Mesothelial cell of epicardium (in vitro differentiated cells): ENCODE measurements at regions not wholly inside any gene's neighbourhood (a gene's known extent, or its start where the extent isn't known, plus 50 kb on each side); places are given as distances from the start of the nearest gene placed in this dataset.
"Not testable (repeated sequence)": the region's sequence is repeated elsewhere in the genome, so short reads cannot be mapped to it uniquely, and the experiment has no call there.

ENCODE experiments used
- DNase-seq, 2 experiments: peaks; one replicate each; pipeline ENCODE4 v3.0.0; 2021; ENCODE audit warnings: low spot score in 2 of 2; ENCODE audit not compliant: unreplicated experiment in 2 of 2
- H3K27ac Mint-ChIP-seq: 2 replicates; pipeline ENCODE4 v1.8.0; 2021; ENCODE audit warnings: mixed read lengths
- H3K27me3 Mint-ChIP-seq: 2 replicates; pipeline ENCODE4 v1.8.0; 2021; ENCODE audit warnings: low read depth, mixed read lengths
- H3K36me3 Mint-ChIP-seq: 2 replicates; pipeline ENCODE4 v1.8.0; 2021; ENCODE audit warnings: mixed read lengths
- H3K4me1 Mint-ChIP-seq: 2 replicates; pipeline ENCODE4 v1.8.0; 2021; ENCODE audit warnings: mixed read lengths
- H3K4me3 Mint-ChIP-seq: 2 replicates; pipeline ENCODE4 v1.8.0; 2021; ENCODE audit warnings: mild to moderate bottlenecking, moderate library complexity, mixed read lengths
- H3K9me3 Mint-ChIP-seq: 2 replicates; pipeline ENCODE4 v1.8.0; 2021; ENCODE audit warnings: mixed read lengths
- TF ChIP-seq, protein P1 (sequence below): fragments of 200-600 bp; sonication (generic); IDR thresholded peaks from one replicate; pipeline ENCODE4 v1.5.0; 2021; ENCODE audit warnings: antibody characterized with exemption; ENCODE audit not compliant: unreplicated experiment

DNA sequence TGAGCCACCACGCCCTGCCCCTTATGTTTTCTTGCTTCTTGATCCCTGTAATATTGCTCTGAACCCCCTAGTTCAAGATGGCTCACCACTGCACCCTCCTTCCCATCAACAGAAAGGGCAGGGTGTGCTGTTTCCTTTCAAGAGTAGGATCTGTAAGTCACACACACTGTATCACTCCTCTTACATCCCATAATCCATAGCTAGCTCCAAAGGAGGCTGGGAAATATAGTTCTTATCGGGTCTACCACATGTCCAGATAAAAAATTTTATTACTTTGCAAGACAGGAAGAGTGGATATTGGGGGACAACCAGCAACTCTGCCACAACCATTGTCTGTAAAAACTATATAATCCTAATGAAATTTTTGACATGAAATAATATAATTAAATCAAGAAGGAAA, 79.6 kb downstream of the C9orf50 start:
- peak overlapping the region; percentile 44 for H3K27ac Mint-ChIP-seq
- no peaks in the 10 kb centered on the region for H3K27me3 Mint-ChIP-seq
- no peak for DNase-seq
- TF ChIP-seq, protein P1, sequence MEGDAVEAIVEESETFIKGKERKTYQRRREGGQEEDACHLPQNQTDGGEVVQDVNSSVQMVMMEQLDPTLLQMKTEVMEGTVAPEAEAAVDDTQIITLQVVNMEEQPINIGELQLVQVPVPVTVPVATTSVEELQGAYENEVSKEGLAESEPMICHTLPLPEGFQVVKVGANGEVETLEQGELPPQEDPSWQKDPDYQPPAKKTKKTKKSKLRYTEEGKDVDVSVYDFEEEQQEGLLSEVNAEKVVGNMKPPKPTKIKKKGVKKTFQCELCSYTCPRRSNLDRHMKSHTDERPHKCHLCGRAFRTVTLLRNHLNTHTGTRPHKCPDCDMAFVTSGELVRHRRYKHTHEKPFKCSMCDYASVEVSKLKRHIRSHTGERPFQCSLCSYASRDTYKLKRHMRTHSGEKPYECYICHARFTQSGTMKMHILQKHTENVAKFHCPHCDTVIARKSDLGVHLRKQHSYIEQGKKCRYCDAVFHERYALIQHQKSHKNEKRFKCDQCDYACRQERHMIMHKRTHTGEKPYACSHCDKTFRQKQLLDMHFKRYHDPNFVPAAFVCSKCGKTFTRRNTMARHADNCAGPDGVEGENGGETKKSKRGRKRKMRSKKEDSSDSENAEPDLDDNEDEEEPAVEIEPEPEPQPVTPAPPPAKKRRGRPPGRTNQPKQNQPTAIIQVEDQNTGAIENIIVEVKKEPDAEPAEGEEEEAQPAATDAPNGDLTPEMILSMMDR = no peak
- no peak overlapping the region for H3K4me3 Mint-ChIP-seq
- H3K4me1 Mint-ChIP-seq = peaks cover 17% of the 10 kb centered on the region
- peaks cover 7% of the 10 kb centered on the region for H3K9me3 Mint-ChIP-seq
- peaks cover 6% of the 10 kb centered on the region for H3K36me3 Mint-ChIP-seq

DNA sequence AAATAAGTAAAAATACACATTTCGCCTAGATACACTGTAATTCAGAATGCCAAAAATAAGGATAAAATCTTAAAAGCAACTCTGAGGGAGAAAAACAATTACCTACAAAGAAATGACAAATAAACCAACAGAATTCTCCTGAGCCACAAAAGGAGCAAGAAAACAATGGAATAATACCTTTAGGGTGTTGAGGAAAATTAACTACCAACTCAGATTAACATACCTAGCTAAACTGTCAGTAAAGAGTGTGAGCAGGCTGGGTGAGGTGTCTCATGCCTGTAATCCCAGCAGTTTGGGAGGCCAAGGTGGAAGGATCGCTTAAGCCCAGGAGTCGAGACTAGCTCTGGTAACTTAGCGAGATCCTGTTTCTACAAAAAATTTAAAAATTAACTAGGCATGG, 81.5 kb downstream of the C9orf50 start:
- TF ChIP-seq, protein P1 = no peak
- no peak overlapping the region for H3K27ac Mint-ChIP-seq
- H3K4me1 Mint-ChIP-seq = peaks cover 7% of the 10 kb centered on the region
- peaks cover 7% of the 10 kb centered on the region for H3K9me3 Mint-ChIP-seq
- no peak overlapping the region for H3K4me3 Mint-ChIP-seq
- H3K36me3 Mint-ChIP-seq = peaks cover 6% of the 10 kb centered on the region
- H3K27me3 Mint-ChIP-seq = no peaks in the 10 kb centered on the region
- no peak for DNase-seq

DNA sequence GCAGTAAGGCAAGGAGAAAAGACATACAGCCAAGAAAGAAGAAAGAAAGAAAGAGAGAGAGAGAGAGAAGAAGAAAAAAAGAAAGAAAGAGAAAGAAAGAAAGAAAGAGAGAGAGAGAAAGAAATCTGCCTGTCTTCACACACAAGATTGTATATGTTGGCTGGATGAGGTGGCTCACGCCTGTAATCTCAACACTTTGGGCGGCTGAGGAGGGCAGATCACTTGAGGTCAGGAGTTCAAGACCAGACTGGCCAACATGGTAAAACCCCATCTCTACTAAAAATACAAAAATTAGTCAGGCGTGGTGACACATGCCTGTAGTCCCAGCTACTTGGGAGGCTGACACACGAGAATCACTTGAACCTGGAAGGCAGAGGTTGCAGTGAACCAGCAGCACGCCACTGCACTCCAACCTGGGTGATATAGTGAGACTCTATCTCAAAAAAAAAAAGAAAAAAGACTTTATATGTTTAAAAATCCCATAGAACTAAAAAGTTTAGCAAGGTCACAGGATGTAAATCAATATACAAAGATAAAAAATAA, 89.0 kb downstream of the C9orf50 start:
- not testable (repeated sequence) for H3K4me1 Mint-ChIP-seq, H3K27ac Mint-ChIP-seq, H3K27me3 Mint-ChIP-seq, H3K4me3 Mint-ChIP-seq, DNase-seq
- H3K9me3 Mint-ChIP-seq = peaks cover 27% of the 10 kb centered on the region
- H3K36me3 Mint-ChIP-seq = peaks cover 25% of the 10 kb centered on the region

DNA sequence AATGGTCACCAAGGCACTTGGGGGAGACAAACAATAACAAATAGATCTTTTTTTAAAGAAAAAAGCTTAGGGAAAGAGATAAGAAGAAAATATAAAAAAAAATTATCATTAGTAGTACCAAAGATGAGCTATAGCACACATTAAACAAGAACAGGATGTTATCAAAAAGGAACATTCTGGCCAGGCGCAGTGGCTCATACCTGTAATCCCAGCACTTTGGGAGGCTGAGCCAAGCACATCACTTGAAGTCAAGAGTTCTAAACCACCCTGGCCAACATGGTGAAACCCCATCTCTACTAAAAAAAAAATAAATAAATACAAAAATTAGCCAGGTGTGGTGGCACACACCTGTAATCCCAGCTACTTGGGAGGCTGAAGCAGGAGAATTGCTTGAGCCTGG, 92.9 kb downstream of the C9orf50 start:
- DNase-seq, H3K27ac Mint-ChIP-seq, H3K4me3 Mint-ChIP-seq, H3K27me3 Mint-ChIP-seq: not testable (repeated sequence)
- peaks cover 29% of the 10 kb centered on the region for H3K36me3 Mint-ChIP-seq
- H3K4me1 Mint-ChIP-seq = peaks cover 14% of the 10 kb centered on the region
- peaks cover 27% of the 10 kb centered on the region for H3K9me3 Mint-ChIP-seq

DNA sequence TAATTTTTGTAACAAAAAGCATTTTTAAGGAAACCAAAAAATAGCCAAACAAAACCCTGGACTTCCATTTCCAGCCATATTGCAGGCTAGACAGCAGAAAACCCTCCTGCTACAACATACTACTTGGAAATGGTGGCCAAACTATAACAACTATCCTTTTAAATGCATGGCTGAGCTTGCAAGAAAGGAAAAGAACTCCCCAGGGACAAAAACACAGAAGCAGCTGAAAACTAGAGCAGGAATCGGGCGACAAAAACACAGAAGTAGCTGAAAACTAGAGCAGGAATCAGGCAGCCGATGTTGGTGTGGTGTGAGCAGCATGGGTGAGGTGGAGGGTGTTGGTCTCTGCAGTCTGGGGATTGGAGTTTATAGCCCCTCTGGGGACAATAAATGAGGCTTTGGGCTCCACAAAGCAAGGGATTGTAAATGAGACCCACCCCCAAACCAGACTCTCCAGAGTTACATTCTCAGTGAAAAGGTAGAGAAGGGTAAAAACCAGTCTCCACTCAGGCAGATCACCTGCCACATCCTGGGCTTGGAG, 95.2 kb downstream of the C9orf50 start:
- no peak overlapping the region for H3K27ac Mint-ChIP-seq
- no peaks in the 10 kb centered on the region for H3K27me3 Mint-ChIP-seq
- H3K4me3 Mint-ChIP-seq = no peak overlapping the region
- H3K36me3 Mint-ChIP-seq = peaks cover 26% of the 10 kb centered on the region
- H3K9me3 Mint-ChIP-seq = peaks cover 18% of the 10 kb centered on the region
- H3K4me1 Mint-ChIP-seq = peaks cover 14% of the 10 kb centered on the region
- DNase-seq = no peak
- TF ChIP-seq, protein P1 = no peak

DNA sequence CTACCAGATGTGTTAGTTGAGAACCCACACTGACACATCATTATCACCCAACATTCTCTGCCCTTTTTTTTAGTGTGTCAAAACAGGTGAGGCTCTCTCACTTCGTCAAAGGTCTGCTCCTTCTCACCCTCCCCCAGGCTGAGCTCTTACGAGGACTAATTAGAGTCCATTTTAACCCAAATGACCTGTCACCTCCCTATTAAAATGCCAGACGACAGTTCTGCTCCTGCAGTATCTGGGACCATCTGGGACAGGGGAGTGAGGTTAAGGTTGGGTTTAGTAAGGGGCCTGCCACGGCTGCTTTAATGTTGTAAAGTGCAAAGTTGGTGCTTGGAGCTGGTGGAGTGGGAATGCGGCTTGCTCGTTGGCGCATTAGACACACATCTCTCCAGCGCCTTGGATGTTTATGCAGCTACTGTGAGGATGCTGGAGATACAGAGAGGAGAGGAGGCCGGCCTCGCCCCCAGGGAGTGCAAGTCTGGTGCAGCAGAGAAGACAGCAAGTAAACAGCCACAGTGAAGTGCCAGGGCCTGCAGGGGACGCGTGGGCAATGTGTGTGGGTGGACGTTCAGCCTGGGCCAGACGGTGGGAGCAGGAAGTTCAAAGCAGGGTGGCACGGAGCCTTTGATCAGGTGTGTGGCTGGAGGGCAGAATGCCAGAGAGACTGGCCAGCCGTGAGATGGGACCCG, 96.2 kb downstream of the C9orf50 start:
- no peaks in the 10 kb centered on the region for H3K27me3 Mint-ChIP-seq
- peaks cover 24% of the 10 kb centered on the region for H3K36me3 Mint-ChIP-seq
- TF ChIP-seq, protein P1 = no peak
- peak overlapping the region; percentile 32 for H3K27ac Mint-ChIP-seq
- DNase-seq = no peak
- H3K4me1 Mint-ChIP-seq = peaks cover 14% of the 10 kb centered on the region
- peaks cover 16% of the 10 kb centered on the region for H3K9me3 Mint-ChIP-seq
- no peak overlapping the region for H3K4me3 Mint-ChIP-seq
